Fibroblast of gingiva (primary cell): ENCODE measurements at regions not wholly inside any gene's neighbourhood (a gene's known extent, or its start where the extent isn't known, plus 50 kb on each side); places are given as distances from the start of the nearest gene placed in this dataset.

ENCODE experiments used
- DNase-seq: peaks from one replicate; pipeline ENCODE4 v3.0.0-alpha.2; 2011; ENCODE audit warnings: low read depth

DNA sequence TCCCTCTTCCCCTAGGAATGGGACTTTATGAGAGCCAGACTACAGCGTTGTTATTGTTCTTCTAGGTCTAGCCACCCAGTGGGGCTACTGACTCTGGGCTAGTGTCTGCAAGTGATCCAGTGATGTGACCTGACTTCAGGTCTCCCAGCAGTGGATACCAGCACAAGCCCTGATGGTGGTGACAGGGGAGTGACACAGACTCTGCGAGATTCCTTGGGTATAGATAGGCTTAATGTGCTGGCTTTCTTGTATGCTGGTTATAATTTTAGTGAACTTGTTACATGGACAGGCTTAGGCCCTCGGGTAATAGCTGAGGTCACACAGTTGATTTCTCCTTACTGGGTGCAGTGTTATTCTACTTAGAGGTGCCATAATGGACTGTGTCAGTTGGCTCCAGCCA, 106.9 kb downstream of the TBC1D30 start:
- no peak for DNase-seq

DNA sequence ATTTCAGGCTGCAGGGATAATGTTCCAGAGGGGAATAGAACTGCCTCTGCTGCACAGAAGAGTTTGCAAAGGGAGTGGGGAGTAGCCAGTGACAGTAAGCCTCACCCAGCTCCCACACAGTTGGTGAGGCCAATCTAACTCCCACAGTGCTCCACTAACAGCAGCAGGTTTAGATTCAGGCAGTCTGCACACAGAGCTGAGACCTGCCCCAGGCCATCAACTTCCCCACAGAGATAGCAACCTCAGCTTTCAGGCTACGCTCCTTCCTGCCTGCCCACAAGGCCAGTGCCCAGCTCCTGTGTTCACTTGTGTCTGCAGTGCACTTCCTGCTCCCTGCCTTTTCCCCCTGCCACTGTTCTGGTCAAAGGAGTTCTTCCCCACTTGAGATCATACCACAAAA, 107.5 kb downstream of the TBC1D30 start:
- DNase-seq: no peak

DNA sequence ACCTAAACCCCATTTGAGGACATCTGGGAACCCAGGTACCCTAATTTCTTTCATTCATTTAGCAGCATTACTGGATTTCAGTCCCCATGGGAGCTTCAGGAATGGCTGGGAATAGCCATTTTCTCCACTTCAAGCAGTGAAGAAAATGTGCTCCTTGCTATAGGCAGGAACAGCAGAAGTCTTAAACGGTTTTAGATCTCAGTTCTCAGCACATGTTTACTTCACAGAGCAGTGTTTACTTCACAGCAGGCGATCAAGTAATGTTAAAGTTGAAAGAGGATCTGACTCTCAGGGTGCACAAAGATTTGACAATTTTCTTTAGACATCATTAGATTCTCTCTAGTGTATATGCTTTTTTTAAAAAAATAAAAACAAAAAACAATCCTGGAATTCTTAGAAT, 109.3 kb downstream of the TBC1D30 start:
- DNase-seq: no peak

DNA sequence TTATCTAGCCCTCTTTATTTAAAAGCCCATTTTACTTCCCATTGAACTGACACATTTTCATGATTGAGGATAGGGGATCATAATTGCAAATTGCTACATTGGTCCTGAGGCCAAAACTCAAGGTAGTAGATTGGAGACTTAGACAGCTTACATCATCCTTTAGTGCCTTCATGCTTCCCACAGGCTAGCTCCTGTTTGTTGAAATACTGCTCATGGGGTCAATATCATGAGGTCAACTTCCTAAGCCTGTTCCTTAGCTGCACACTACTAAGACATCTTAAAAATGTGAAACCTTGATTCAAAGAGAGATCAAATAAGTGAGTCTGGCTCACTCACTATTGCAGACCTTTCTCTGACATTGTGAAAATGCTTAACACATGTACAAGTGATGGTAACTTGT, 113.0 kb downstream of the TBC1D30 start:
- no peak for DNase-seq

DNA sequence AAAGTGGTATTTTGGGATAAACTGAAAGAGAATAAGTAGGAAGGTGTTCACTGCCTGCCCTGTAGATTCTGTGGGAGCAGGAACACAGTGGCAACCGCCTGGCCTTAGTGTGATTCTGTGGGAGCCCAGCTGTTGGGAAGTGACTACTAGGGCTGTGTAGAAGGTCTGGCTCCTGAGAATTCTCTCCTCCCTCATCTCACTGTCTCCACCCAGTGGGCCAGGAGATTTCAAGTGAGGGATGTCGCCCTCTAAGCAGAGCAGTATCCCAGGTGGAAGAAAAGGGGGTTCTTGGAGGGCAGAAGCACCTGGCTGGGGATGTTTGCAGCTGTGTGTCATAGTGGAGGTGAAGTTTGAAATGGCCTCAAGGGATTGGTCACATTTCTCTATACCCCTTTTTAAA, 113.7 kb downstream of the TBC1D30 start:
- no peak for DNase-seq

DNA sequence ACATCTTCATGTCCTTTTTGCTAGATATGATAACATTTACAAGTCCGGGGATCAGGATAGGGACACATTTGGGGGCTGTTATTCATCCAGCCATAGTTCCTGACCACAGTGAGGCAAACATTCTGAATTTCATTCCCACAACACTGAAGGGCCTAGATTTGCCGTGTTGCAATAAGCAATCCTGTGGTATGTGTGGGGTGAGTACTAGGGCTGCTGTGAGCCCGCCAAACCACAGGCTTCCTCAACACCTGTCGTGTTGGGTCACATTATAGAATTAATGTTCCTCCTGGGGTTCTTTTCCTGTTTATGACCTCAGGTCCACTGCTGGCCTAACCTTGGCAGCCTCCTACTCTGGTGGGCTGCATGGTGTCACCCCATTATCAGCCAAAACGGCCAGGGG, 119.2 kb downstream of the TBC1D30 start:
- DNase-seq: no peak

DNA sequence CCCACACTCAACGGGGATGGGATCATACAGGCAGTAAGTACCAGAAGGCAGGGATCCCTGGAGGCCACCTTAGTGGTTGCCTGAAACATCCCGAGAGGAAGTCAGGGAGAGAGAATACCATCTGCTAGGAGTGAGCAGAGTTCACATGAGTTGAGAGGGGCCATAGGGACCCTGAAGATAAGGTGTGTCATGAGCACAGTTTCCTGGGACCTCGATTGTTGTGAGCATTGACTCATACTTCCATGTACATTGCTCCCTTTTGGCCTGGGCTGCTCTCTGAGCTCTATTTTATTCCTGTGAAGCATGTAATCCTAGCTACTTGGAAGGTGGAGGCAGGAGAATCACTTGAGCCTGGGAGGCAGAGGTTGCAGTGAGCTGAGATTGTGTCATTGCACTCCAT, 120.5 kb downstream of the TBC1D30 start:
- DNase-seq: no peak

DNA sequence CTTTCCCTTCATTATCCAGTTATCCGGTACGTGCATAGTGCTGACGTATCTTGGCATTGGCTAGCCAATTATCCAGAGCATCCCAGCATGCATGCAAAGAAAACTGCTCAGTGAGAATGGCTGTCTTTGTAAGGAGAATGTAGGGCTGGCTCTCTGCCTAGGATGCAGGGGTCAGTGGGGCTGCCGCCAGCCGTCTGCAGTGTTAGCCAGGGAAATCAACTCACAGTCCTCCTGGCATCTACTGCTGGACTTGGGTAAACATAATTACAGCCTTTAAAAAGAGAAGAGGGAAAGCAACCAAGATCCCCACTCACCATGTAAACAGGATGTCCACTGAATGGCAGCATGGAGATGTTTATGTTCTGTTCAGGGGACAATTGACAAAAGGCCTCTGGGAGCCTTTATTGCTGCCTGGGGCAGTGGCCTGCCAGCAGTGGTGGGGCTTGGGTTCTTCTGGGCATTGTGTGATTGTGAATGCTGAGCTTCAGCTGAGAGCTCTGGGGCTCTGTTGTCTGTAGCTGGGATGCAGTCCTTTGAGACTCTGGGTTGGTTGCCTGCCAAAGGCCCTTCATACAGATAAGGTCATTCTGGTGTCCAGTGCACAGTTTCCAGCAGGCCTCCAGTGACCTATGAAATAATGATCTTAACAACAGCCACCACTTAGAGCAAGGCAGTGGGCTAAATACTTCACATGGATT, 121.8 kb downstream of the TBC1D30 start:
- peak; percentile 41 for DNase-seq

DNA sequence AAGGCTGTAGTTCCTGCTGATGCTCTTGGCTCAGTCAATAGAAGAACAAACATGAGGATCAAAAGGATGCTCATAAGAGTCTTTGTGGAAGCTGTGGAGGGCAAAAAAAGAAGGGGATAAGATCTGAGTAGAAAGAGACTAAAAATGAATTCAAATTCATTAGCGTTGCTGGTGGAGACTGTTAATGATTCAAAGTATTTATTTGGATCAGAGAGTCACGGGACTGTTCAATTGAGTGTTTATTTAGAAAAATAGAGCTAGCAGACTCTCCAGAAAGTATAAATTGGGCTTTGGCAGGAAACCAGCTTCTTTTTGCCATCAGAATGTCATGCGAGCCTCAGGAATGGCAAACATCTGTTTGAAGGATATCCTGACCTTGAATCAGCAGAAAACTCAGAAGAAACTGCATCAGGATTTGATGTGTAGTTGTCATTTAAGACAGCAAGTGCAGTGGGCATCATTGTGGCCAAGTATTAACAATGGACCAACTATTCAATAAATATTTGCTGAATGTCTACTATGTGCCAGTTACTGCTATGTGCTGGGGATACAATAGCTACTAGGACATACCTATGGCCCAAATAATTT, 126.4 kb downstream of the TBC1D30 start:
- peak; percentile 18 for DNase-seq

DNA sequence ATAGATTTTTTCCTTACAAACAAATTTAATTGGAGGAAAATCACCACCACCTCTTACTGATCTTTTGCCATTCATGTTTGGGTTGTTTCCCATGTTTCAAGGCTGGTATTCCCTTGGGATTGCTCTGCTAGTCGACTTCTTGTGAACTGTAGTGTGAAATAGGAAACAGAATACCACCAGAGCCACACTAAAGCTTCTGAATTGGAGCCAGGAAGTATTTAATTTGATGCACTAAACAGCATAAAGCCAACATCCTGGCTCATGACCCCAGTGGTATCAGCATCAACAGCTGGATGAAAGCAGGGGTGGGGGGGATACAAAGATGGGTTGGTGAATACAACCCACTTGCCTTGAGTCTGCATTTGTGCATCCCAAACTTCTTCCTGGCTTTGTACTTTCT, 127.5 kb downstream of the TBC1D30 start:
- no peak for DNase-seq

DNA sequence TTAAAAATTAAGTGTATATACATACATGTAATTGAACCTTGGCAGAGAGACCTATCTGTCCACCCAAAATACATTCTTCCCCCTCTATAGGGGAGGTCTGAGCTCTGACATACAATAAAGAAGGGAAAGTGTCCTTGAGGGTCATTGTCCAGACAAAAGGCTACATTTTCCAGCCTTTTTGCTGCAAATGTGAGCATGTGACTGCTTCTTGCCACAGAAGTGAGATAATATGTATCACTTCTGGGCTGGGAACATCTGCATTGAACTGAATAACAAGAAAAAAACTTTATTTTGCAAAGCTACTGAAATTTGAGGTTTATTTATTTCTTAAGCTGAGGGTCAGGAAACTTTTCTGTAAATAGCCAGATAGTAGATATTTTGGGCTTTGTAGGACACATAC, 131.3 kb downstream of the TBC1D30 start:
- no peak for DNase-seq

DNA sequence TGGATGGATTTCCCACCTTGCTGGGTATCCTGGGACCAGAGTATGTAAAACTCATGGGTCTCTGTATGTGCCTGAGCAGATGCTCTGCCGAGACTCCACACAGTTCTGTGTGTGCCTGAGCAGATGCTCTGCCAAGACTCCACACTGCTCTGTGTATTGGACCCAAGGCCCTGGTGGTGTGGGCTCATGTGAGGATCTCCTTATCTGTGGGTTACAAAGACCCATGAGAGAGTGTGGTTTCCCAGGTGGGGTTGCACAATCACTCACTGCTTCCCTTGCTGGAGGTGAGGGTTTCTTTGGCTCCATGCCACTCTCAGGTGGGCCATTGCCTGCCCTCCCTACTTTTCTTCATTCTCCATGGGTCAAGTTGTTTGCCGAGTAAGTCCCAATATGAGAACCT, 141.5 kb downstream of the TBC1D30 start:
- no peak for DNase-seq

DNA sequence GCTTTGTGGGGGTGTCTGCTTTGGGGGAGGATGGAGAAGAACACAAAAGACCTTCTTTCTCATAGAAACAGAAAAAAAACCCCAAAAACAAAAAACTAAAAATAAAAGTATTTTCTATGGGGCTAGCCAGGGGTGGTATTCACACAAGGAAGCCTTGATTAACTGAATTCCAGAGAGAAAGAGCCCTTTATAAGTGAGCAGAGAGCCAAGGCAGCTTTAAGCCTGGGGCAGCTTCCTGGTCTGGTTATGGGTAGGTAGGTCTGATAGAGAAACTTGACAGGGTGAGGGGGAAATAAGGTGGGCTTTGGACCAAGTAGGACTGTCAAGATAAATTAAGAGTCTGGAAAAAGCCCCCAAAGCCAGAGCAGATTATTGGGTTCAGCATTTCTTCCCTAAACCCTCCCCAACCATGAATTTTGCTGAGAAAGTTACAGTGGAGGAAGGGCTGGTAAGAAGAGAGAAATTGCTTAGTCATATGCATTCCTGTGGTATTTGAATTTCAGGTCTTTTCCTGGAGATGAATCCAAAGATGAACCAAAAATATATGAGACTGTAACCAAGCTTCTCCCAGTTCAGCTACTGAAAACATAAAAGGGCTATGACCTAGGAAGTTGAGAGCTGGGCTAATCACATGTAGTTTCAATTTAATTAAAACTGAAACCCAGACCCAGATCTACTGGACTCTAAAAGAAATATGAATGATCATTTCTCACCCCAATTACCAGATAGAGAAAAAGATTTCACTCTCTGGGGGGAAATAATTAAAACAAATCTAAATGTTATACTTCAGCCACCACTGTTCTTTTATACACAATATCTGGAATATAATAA, 144.8 kb downstream of the TBC1D30 start:
- DNase-seq: peak; percentile 40

DNA sequence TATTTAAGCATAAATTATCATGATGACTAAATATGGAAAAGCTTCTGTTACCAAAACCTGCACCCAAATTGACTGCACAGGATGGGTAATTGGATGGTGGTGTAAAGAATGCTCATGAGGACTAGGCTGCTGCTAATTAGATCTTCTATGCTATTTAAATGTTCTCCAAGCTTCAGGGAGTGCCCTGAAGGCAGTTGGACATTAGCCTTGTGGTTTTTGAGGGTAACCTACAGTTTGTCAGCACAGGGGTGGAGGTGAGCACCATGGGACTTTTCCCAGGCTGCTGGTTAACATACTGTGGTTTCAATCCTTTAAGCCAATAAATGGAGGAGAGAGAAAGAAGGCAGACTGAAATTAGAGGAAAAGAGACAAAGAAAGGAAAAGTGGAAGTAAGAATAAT, 145.0 kb downstream of the WIF1 start:
- no peak for DNase-seq

DNA sequence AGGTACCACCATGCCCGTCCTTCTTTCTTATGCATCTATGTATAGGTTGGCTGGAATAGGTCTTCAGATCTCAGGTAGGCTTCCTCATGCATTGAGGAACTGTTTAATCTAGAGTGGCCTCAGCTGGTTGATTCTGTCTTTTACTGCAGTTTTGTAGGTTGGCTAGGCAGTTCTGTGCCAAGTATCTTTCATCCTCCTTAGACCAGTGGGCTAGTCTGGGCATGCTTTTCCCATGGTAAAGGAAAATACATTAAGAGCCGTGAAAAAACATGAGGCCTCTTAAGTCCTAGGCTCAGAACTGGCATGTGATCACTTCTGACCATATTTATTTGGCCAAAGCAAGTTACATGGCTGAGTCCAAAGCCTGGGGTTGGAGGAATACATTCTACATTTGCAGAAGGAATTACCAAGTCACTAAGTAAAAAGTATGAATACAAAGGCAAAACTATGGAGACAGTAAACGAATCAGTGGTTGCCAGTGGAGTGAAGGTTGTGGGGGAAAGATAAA, 137.3 kb downstream of the WIF1 start:
- DNase-seq: no peak

DNA sequence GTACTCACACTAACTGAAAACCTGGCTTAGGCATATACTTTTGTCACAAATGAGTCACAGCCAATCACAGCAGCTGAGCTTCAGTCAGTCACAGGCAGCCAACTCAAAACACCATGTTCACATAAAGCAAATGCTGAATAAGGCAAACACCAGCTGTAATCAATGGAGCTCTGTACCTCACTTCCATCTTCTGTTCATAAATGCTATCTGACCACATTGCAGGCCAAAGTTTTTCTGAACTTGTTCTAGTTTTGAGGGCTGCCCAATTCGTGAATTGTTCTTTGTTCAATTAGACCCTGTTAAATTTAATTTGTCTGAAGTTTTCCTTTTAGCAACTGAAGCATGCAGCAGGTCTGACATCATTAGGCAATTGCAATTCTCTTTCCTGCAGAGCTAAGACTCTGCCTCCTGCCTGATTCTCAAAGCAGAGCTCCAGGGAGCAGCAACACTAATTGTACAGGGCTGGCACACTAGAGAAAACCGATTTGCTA, 129.9 kb downstream of the WIF1 start:
- DNase-seq: no peak

DNA sequence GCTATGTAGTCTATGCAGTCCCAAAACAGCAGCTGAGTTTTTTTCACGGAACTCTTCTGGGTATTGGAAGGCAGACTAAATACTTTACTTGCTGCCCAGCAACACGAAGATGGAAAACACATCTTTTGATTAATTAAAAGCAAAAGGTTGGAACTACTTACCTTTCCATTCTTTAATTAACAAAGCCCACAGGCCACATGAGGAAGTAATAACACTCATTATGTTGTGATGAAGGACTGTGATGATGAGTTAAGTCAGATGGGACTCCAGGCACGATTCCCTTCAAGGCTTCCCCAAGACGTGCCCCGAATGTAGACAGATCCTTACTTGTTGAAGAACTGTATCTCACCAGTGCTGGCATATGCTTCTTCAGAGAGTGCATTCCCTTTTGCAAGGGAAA, 129.0 kb downstream of the WIF1 start:
- no peak for DNase-seq

DNA sequence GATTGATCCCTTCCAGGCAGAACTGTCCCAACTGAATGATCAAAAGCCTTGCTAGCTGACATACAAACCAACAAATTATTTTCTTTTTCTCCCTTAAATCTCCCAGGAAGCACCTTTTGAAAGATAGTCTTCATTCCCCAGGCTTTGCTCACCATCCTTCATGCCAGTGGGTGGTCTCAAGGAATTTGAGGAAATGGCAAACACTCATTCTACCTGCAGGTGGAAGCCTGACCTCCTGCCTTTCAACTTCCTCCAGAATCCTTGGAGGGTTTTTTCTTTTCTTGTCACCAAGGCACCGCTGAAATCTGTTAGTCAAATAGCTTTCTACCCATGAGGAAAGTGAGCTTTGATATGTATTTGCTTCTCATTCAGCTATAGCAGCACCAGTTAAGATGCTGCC, 128.5 kb downstream of the WIF1 start:
- DNase-seq: no peak

DNA sequence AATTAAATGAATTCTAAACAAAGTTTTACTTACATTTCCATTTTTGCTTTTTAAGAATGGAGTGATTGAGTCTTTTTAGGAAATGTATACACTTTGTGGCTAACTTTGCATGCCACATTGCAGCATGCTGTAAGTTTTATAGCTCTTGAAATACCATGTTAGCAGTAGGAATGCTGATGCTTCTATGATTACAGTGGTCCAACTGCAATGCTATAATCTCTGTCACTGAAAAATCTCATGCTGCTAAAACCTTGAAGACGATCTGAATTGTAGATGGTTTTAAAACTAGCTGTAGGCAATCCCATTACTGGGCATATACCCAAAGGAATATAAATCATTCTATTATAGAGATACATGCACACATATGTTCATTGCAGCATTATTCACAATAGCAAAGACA, 127.6 kb downstream of the WIF1 start:
- DNase-seq: no peak

DNA sequence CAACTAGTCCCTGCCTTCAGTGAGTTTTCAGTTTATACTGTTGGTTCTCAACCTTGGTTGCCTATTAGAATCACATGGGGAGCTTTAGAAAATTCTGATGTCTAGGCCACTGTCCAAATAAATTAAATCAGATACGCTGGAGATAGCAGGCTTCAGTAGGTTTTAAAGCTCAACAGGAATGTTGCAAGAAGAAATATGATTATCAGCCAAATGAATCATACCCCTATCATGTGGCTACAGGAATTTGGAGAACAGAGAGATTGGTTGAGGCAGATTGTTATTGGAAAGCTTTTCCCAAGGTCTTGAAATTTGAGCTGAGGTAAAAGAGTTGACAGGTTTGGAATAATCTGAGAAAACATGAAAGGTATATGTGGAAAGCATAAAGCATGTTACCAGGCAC, 125.3 kb downstream of the WIF1 start:
- no peak for DNase-seq

DNA sequence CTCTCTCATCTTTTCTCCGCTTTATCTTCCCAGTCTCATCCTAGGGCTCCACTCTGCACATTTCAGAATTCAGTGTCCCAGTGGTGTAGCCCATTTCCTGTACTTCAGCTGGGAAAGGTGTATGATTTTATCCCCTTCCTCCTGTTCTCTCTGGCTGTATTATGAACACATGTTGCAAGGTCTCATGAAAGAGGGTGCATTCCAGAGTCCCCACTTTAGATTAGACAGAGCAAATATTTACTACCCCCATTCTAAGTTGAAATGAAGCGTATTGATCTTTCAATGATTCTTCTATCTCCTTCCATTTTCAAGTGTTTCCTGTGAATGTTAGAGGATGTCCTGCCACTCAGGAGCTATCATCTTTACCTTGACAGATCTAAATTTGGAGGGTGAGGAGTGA, 123.2 kb downstream of the WIF1 start:
- DNase-seq: no peak

DNA sequence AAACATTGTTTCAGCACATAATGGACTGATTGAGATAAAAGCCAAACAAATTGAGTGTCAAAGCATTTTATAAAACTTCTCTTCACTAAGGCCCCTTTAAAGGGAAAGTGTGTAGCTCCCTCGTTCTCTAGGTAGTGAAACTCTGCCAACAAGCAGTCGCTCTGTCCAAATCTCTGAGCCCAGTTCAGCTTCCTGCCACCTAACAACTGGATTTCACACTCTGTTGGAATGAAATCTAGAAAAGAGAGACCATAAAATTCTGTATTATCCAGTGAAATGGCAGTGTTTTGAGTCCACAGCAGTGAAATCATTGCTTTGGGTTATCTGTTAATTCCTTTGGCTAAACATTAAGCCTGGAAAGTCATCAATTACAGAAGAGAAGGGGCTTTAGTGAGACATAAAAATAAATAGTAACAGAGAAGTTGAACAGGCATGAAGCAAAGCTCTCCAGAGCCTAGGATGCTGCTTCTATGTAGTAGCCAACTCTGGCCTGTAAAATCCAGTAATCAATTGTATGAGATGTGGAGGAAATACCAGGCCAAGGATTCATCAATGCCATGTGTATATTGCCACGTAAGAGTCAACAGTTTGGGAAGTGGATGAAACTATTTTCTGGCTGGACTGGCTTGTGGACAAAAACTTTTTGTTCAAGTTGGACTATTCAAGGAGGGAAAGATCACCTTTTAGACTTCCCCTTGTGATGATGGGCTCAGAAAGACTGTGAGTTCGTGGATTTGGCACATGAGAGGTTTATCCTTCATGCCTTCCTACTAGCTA, 122.5 kb downstream of the WIF1 start:
- no peak for DNase-seq

DNA sequence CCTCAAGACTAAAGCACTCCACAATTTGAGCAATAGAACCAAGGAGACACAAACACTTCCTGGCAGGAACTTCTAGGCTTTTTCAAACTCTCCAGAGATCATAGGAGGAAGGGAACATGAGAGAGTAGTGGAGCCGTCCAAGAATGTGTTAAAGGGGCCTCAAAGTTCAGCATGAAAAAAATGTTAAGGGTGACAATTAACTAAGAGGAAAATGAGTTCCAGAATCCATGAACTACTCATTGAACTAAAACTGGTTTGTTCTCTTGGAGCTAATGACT, 122.0 kb downstream of the WIF1 start:
- DNase-seq: no peak
